ENCODE measurements at regions not wholly inside any gene's neighbourhood (a gene's known extent, or its start where the extent isn't known, plus 50 kb on each side); places are given as distances from the start of the nearest gene placed in this dataset.

GRCh38 chr1:199641531-199641930 is 386.0 kb upstream of the NR5A2 start:
- Histone ChIP-seq H3K4me3 (no peak overlapping the region), H3K4me1 (no peaks in the 10 kb centered on the region), H3K36me3 (no peaks in the 10 kb centered on the region), H3K27ac (replicated peaks in 1 of 4) (no peak overlapping the region), H3K27me3 (no peaks in the 10 kb centered on the region), H3K9me3 (peaks cover 0 to 7% (median 3%) of the 10 kb centered on the region in 4 donors)
- TF ChIP-seq POLR2A (IDR thresholded peaks at IDR 0.05; ENCODE audit: low read depth) (no peak), CTCF (IDR thresholded peaks at IDR 0.05) (no peak), POLR2AphosphoS5 (IDR thresholded peaks at IDR 0.05) (no peak), EP300 (IDR thresholded peaks at IDR 0.05) (no peak)
- DNase-seq (ENCODE audit: extremely low spot score), result no peak
- intact Hi-C loops (cut with DNase I), result no loop called here
- WGBS, result 81% methylated on average over 3 of the region's 3 CpGs

GRCh38 chr1:199644912-199645311 is 382.6 kb upstream of the NR5A2 start:
- H3K27ac ChIP-seq (replicated peaks in 1 of 4), result no peak overlapping the region
- no peak for DNase-seq (ENCODE audit: extremely low spot score)
- WGBS, result 40% methylated on average over 1 of the region's 1 CpG
- H3K36me3 ChIP-seq, result no peaks in the 10 kb centered on the region
- peaks cover 0 to 15% (median 9%) of the 10 kb centered on the region in 4 donors for H3K9me3 ChIP-seq
- no peak for TF ChIP-seq POLR2A (IDR thresholded peaks at IDR 0.05; ENCODE audit: low read depth)
- no peak for TF ChIP-seq POLR2AphosphoS5 (IDR thresholded peaks at IDR 0.05)
- TF ChIP-seq CTCF (IDR thresholded peaks at IDR 0.05), result no peak
- TF ChIP-seq EP300 (IDR thresholded peaks at IDR 0.05), result no peak
- H3K4me3 ChIP-seq, result no peak overlapping the region
- H3K4me1 ChIP-seq, result no peaks in the 10 kb centered on the region
- H3K27me3 ChIP-seq, result no peaks in the 10 kb centered on the region
- intact Hi-C loops (cut with DNase I), result no loop called here

- intact Hi-C loops (cut with DNase I), result no loop called here
- TF ChIP-seq POLR2A (IDR thresholded peaks at IDR 0.05; ENCODE audit: low read depth) (no peak), EP300 (IDR thresholded peaks at IDR 0.05) (no peak), CTCF (IDR thresholded peaks at IDR 0.05) (no peak), POLR2AphosphoS5 (IDR thresholded peaks at IDR 0.05) (no peak)
- Histone ChIP-seq H3K4me1 (no peaks in the 10 kb centered on the region), H3K36me3 (no peaks in the 10 kb centered on the region), H3K27ac (replicated peaks in 1 of 4) (no peak overlapping the region), H3K27me3 (no peaks in the 10 kb centered on the region), H3K9me3 (peaks cover 0 to 15% (median 9%) of the 10 kb centered on the region in 4 donors), H3K4me3 (no peak overlapping the region)
- 79% methylated on average over 2 of the region's 2 CpGs for WGBS
- no peak for DNase-seq (ENCODE audit: extremely low spot score)
These were observed 380.7 kb upstream of the NR5A2 start for GRCh38 chr1:199646761-199647160.

- no peak for DNase-seq (ENCODE audit: extremely low spot score)
- Histone ChIP-seq H3K4me1 (no peaks in the 10 kb centered on the region), H3K9me3 (no peaks in the 10 kb centered on the region), H3K4me3 (no peak overlapping the region), H3K27me3 (no peaks in the 10 kb centered on the region), H3K27ac (replicated peaks in 1 of 4) (no peak overlapping the region), H3K36me3 (no peaks in the 10 kb centered on the region)
- intact Hi-C loops (cut with DNase I), result no loop called here
- 72% methylated on average over 3 of the region's 3 CpGs for WGBS
- TF ChIP-seq EP300 (IDR thresholded peaks at IDR 0.05) (no peak), POLR2A (IDR thresholded peaks at IDR 0.05; ENCODE audit: low read depth) (no peak), POLR2AphosphoS5 (IDR thresholded peaks at IDR 0.05) (no peak), CTCF (IDR thresholded peaks at IDR 0.05) (no peak)
These were observed 370.1 kb upstream of the NR5A2 start for GRCh38 chr1:199657449-199657848.

GRCh38 chr1:199660071-199660470 is 367.4 kb upstream of the NR5A2 start:
- H3K4me1 ChIP-seq, result no peaks in the 10 kb centered on the region
- 92% methylated on average over 2 of the region's 2 CpGs for WGBS
- H3K9me3 ChIP-seq, result no peaks in the 10 kb centered on the region
- no peak for TF ChIP-seq CTCF (IDR thresholded peaks at IDR 0.05)
- no peak for TF ChIP-seq POLR2A (IDR thresholded peaks at IDR 0.05; ENCODE audit: low read depth)
- no peak for TF ChIP-seq EP300 (IDR thresholded peaks at IDR 0.05)
- no peak for TF ChIP-seq POLR2AphosphoS5 (IDR thresholded peaks at IDR 0.05)
- no peak overlapping the region for H3K4me3 ChIP-seq
- H3K27ac ChIP-seq (replicated peaks in 1 of 4), result no peak overlapping the region
- intact Hi-C loops (cut with DNase I), result no loop called here
- no peaks in the 10 kb centered on the region for H3K27me3 ChIP-seq
- no peak for DNase-seq (ENCODE audit: extremely low spot score)
- H3K36me3 ChIP-seq, result no peaks in the 10 kb centered on the region
